NCI-H460 (cell line): ENCODE measurements at regions not wholly inside any gene's neighbourhood (a gene's known extent, or its start where the extent isn't known, plus 50 kb on each side); places are given as distances from the start of the nearest gene placed in this dataset.

Experiments
- DNase-seq: peaks from one replicate; pipeline ENCODE4 v3.0.0-alpha.2; 2016; ENCODE audit warnings: low read depth; ENCODE audit errors: extremely low read depth

GRCh38 chr2:79453918-79454317 lies 58.9 kb upstream of the CTNNA2 start:
- DNase-seq = no peak

- no peak for DNase-seq
Observed at GRCh38 chr2:79452651-79453050, 60.2 kb upstream of the CTNNA2 start.

GRCh38 chr2:79447463-79447862 lies 65.4 kb upstream of the CTNNA2 start:
- no peak for DNase-seq

GRCh38 chr2:79446313-79446712 lies 66.5 kb upstream of the CTNNA2 start:
- DNase-seq = no peak

GRCh38 chr2:79437433-79438267 lies 75.2 kb upstream of the CTNNA2 start:
- DNase-seq = no peak

- DNase-seq = no peak
Observed at GRCh38 chr2:79434362-79434761, 78.5 kb upstream of the CTNNA2 start.

- no peak for DNase-seq
Observed at GRCh38 chr2:79432731-79433146, 80.1 kb upstream of the CTNNA2 start.

GRCh38 chr2:79428745-79429144 lies 84.1 kb upstream of the CTNNA2 start:
- no peak for DNase-seq

- DNase-seq = no peak
Observed at GRCh38 chr2:79414690-79415089, 98.2 kb upstream of the CTNNA2 start.

GRCh38 chr2:79394485-79394859 lies 118.4 kb upstream of the CTNNA2 start:
- DNase-seq = no peak

GRCh38 chr2:79393806-79394484 lies 118.9 kb upstream of the CTNNA2 start:
- DNase-seq = no peak

GRCh38 chr2:79393107-79393685 lies 119.7 kb upstream of the CTNNA2 start:
- no peak for DNase-seq

- no peak for DNase-seq
Observed at GRCh38 chr2:79389481-79389880, 123.4 kb upstream of the CTNNA2 start.

- DNase-seq = no peak
Observed at GRCh38 chr2:79388024-79388423, 124.8 kb upstream of the CTNNA2 start.

GRCh38 chr2:79387431-79387830 lies 125.4 kb upstream of the CTNNA2 start:
- DNase-seq = no peak

- DNase-seq = no peak
Observed at GRCh38 chr2:79383681-79384080, 129.2 kb upstream of the CTNNA2 start.

GRCh38 chr2:79375817-79376216 lies 137.0 kb upstream of the CTNNA2 start:
- no peak for DNase-seq

- DNase-seq = no peak
Observed at GRCh38 chr2:79373358-79374130, 139.3 kb upstream of the CTNNA2 start.

- DNase-seq = no peak
Observed at GRCh38 chr2:79370976-79371538, 141.8 kb upstream of the CTNNA2 start.

GRCh38 chr2:79369127-79369526 lies 143.7 kb upstream of the CTNNA2 start:
- no peak for DNase-seq

GRCh38 chr2:79368116-79368630 lies 144.7 kb upstream of the CTNNA2 start:
- no peak for DNase-seq
